Activated T-cell treated with anti-CD3 and anti-CD28 coated beads, Interleukin-2, amount 50 U/mL, for 24 hours (primary cell): ENCODE measurements at regions not wholly inside any gene's neighbourhood (a gene's known extent, or its start where the extent isn't known, plus 50 kb on each side); places are given as distances from the start of the nearest gene placed in this dataset.

ENCODE experiments used
- DNase-seq: peaks from one replicate; pipeline ENCODE4 v3.0.0-alpha.2; 2020
- H3K27ac Mint-ChIP-seq: 2 replicates; pipeline ENCODE4 v1.8.0; 2020; ENCODE audit warnings: mild to moderate bottlenecking, mixed read lengths
- H3K27me3 Mint-ChIP-seq: 2 replicates; pipeline ENCODE4 v1.8.0; 2020; ENCODE audit warnings: mixed read lengths
- H3K36me3 Mint-ChIP-seq: 2 replicates; pipeline ENCODE4 v1.8.0; 2020; ENCODE audit warnings: low read depth, mixed read lengths
- H3K4me1 Mint-ChIP-seq: 2 replicates; pipeline ENCODE4 v1.8.0; 2020; ENCODE audit warnings: low read depth, mixed read lengths
- H3K4me3 Mint-ChIP-seq: 2 replicates; pipeline ENCODE4 v1.8.0; 2020; ENCODE audit warnings: mild to moderate bottlenecking, moderate library complexity, mixed read lengths
- H3K9me3 Mint-ChIP-seq: 2 replicates; pipeline ENCODE4 v1.8.0; 2020; ENCODE audit warnings: mixed read lengths

DNA sequence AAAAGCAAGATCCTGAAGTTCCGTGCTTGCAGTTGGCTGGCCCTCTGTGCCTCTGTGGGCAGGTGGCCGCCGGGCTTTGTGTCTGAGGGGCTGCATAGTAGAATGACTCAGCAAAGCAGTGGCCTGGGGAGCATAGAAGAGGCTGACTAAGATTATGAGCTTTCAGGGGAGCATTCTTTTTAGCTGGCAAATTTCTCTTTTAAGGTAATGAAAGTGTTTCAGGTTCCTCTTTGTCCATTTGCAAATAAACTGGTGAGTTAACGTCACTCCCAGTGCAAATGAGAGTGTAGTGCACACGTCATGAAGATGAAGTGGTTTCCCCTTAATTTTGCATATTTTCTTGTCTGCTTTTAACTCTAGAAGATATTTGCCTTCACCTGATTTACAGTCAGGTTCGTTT lies 98.6 kb downstream of the BCL2L11 start:
- H3K27me3 Mint-ChIP-seq, result peaks cover 44% of the 10 kb centered on the region

DNA sequence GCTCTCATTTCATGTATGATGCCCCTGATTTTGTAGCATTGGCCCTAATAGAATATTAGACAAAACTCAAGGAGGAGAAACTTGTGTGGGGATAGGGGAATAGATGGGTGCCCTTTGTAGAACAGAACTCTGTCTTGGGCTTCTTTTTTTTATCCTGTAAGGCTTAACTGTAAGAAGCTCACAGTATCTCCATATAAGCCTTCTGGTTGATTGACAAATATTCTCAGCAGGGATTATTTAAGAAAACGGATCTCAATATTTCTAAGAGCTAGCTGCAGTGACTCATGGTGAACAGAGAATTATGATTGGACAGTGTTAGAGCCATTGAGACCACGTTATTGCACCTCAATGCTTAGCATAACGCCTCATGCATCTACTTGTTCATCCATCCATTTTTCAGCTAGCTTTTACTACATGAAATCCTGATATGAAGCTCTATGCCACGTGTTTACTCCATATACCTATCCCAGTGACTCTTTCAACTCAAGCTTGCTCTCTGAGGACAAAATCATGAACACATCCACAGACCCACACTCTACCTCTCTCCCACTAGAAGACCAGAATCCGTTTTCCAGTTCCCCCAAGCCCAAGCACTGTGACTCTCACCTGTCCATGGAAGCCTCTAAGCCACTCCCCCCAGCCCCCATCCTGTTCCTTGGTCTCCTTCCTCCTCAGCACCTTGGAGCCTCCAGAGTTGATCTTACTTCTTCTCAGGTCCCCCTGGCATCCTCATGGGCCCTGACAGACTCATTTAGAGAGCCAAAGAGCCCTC lies 99.2 kb downstream of the BCL2L11 start:
- no peak for DNase-seq
- Mint-ChIP-seq H3K27me3 (peaks cover 42% of the 10 kb centered on the region), H3K4me3 (no peak overlapping the region), H3K36me3 (peaks cover 2% of the 10 kb centered on the region), H3K4me1 (peaks cover 2% of the 10 kb centered on the region), H3K9me3 (peaks cover 8% of the 10 kb centered on the region), H3K27ac (no peak overlapping the region)

More for the DNA sequence above, 98.6 kb downstream of the BCL2L11 start:
- H3K27ac Mint-ChIP-seq, result no peak overlapping the region
- peaks cover 2% of the 10 kb centered on the region for H3K4me1 Mint-ChIP-seq
- H3K9me3 Mint-ChIP-seq, result peaks cover 14% of the 10 kb centered on the region
- no peak for DNase-seq
- H3K4me3 Mint-ChIP-seq, result no peak overlapping the region
- peaks cover 3% of the 10 kb centered on the region for H3K36me3 Mint-ChIP-seq

DNA sequence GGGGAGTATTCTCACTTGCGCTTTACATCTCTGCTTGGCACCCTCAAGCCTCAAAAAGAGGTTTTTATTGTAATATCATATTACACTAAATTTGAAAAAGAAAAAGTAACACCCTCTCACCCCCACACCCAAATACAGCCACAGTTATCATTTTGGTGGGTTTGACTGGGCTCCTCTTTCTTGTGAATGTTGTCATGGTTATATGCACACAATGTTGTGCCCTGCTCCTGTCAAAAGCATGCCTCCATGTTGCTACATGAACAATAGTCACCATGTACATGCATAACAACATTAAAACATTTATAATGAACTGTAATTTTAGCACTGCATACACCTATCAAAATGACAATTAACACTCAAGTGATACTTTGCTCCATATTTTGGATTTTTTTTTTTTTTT lies 100.2 kb downstream of the BCL2L11 start:
- Mint-ChIP-seq H3K9me3 (peaks cover 4% of the 10 kb centered on the region), H3K4me3 (no peak overlapping the region), H3K27me3 (peaks cover 47% of the 10 kb centered on the region)

DNA sequence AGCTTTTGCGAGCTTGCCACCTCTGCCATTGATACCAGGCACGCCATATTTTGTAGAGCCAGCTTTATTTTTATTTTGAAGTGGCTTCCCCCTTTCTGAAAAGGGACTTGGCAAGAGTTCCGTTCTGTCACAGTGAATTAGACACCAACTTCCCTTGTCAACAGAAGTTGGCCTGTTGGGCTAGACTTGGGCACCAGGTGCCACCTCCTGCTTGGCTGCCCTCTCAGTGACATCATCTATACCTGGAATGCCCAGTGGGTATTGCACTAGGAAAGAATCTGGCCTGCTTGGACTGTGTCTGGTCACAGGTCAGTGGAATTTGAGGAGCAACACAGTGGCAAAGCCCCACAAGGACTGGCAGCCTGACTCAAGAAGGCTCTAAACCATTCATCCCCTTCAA lies 101.0 kb downstream of the BCL2L11 start:
- Mint-ChIP-seq H3K36me3 (no peaks in the 10 kb centered on the region), H3K27me3 (peaks cover 50% of the 10 kb centered on the region), H3K4me1 (peaks cover 3% of the 10 kb centered on the region), H3K4me3 (no peak overlapping the region), H3K9me3 (peaks cover 4% of the 10 kb centered on the region), H3K27ac (no peak overlapping the region)
- no peak for DNase-seq

More for the DNA sequence above, 100.2 kb downstream of the BCL2L11 start:
- Mint-ChIP-seq H3K4me1 (peaks cover 2% of the 10 kb centered on the region), H3K27ac (no peak overlapping the region), H3K36me3 (no peaks in the 10 kb centered on the region)
- no peak for DNase-seq

DNA sequence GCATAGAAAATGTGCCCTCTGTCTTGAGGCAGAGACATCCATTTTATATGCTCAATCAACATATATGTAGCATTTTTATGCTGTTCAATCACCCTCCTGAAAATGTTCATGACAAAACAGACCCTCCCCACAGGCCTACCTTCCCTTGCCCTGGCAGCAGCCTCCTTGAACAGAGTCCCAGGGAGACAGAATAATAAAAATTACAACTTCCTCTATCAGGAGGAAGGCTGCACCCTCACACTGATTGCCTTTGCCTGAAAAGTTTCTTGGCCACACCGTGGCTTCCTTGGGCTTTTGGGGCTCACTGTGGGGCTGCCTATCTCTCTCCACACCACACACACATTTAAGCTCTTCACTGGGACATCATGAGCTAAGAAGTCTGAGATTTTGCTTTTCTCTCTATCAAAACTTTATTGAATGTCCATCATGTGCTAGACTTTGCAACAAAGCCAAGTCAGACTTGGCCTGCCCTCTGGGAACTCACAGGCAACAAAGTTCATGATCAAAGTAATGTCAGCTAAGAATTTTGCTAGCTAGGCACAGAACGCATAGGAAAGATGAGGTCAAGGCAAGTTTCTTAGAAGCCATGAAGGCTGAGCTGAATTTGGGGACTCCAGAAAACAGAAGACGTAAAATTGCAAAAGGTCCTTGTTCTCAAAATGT lies 101.6 kb downstream of the BCL2L11 start:
- Mint-ChIP-seq H3K27me3 (peaks cover 53% of the 10 kb centered on the region), H3K9me3 (peaks cover 4% of the 10 kb centered on the region), H3K27ac (no peak overlapping the region), H3K36me3 (no peaks in the 10 kb centered on the region), H3K4me3 (no peak overlapping the region), H3K4me1 (peaks cover 8% of the 10 kb centered on the region)
- DNase-seq, result no peak

DNA sequence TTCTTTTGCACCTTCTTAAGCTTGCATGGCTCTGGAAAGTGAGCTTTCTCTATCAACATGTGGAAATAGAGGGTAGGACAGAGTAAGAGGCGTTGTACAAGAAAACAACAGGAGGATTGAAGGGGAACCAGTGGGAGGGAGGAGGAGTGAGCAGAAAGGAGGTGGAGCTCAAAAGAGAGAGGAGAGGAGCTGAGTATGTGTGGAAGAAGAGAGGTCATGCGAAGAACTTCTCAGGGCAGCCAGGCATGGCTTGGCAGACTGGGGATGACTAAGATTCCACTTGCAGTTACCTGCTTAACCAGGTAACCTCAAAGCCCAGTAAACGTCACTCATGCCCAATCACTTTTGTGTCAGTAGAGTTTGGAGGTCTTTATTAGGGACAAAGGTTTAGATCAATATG lies 105.1 kb downstream of the BCL2L11 start:
- Mint-ChIP-seq H3K4me1 (peaks cover 6% of the 10 kb centered on the region), H3K27ac (no peak overlapping the region), H3K27me3 (peaks cover 46% of the 10 kb centered on the region), H3K36me3 (no peaks in the 10 kb centered on the region), H3K4me3 (no peak overlapping the region), H3K9me3 (peaks cover 13% of the 10 kb centered on the region)
- no peak for DNase-seq

DNA sequence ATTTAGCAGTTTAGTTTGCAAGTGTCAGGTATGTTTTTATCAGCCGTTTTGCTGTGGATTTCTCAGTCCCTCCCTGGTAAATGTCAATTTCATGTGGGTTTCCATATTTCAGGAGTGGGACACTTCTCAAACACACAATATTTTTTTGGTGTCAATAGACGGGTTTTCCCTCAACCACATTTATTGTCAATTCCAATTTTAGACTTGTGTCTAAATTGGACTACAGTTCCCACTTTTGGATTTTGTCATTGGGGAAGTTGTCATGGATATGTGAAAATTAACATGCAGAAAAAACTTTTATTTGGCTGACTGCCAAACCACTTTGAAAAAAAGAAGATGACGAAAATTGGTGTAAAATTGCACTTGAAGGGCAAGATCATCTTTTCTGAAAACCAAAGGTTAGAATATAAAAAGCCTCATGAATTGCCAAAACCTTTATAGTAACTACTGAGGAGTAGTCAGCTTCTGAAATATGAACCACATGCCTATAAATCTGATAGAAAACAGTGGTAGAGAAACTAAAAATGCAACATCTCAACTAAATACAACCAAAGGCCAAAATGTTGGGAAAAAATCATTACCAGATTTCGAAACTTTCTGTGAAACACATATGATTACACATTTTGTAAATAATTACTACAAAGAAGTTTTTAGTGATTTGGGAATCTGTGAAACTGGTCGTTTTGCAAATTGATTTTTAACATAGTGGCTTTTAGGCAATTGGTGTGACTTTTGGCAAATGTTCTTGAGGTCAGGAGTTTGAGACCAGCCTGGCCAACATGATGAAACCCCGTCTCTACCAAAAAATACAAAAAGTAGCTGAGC lies 106.4 kb downstream of the BCL2L11 start:
- H3K36me3 Mint-ChIP-seq, result no peaks in the 10 kb centered on the region
- peaks cover 6% of the 10 kb centered on the region for H3K4me1 Mint-ChIP-seq
- H3K4me3 Mint-ChIP-seq, result no peak overlapping the region
- no peak for DNase-seq
- peaks cover 34% of the 10 kb centered on the region for H3K27me3 Mint-ChIP-seq
- peaks cover 13% of the 10 kb centered on the region for H3K9me3 Mint-ChIP-seq
- H3K27ac Mint-ChIP-seq, result no peak overlapping the region

DNA sequence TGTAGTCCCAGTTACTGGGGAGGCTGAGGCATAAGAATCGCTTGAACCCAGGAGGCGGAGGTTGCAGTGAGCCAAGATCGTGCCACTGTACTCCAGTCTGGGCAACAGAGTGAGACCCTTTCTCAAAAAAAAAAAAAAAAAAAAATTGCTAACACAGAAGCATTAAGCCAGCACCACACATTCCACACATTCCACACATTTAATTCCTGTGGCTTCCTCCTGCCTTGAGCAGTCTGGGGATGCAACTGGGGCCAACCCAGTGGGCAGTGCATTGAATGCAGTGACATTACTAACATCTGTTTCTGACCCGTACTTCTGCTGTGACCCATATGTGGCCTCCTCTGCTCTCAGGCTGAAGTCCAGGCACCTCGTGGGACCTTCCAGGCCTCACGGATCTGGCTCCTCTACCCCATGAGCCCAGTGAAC lies 107.0 kb downstream of the BCL2L11 start:
- no peak overlapping the region for H3K27ac Mint-ChIP-seq

DNA sequence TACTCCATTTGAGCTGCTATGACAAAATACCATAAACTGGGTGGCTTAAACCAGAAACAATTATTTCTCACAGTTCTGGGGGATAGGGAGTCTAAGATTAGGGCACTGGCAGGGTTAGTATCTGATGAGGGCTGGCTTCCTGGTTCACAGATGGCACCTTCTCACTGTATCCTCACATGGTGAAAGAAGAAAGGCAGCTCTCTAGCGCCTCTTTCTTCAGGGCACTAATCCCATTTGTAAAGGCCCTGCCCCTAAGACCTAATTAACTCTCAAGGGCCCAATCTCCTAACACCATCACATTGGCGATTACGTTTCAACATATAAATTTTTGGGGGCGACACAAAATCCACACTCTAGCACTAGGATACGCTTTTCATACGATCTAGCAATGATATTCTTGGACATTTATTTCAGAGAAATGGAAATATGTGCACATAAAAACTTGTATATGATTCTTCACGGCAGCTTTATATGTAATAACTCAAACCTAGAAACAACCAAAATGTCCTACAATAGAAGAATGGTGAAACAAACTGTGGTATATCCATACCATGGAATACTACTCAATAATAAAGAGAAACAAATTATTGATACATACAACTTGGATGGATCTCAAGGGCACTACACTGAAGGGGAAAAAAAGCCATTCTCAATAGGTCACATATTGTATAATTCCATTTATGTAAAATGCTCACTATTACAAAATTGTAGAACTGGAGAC lies 111.0 kb downstream of the BCL2L11 start:
- H3K4me1 Mint-ChIP-seq, result peaks cover 5% of the 10 kb centered on the region
- H3K9me3 Mint-ChIP-seq, result peaks cover 8% of the 10 kb centered on the region
- DNase-seq, result no peak
- H3K27ac Mint-ChIP-seq, result no peak overlapping the region
- no peak overlapping the region for H3K4me3 Mint-ChIP-seq
- H3K27me3 Mint-ChIP-seq, result peaks cover 12% of the 10 kb centered on the region
- H3K36me3 Mint-ChIP-seq, result no peaks in the 10 kb centered on the region

More for the DNA sequence above, 107.0 kb downstream of the BCL2L11 start:
- Mint-ChIP-seq H3K36me3 (no peaks in the 10 kb centered on the region), H3K9me3 (peaks cover 12% of the 10 kb centered on the region), H3K27me3 (peaks cover 28% of the 10 kb centered on the region), H3K4me3 (no peak overlapping the region), H3K4me1 (peaks cover 6% of the 10 kb centered on the region)
- DNase-seq, result no peak

DNA sequence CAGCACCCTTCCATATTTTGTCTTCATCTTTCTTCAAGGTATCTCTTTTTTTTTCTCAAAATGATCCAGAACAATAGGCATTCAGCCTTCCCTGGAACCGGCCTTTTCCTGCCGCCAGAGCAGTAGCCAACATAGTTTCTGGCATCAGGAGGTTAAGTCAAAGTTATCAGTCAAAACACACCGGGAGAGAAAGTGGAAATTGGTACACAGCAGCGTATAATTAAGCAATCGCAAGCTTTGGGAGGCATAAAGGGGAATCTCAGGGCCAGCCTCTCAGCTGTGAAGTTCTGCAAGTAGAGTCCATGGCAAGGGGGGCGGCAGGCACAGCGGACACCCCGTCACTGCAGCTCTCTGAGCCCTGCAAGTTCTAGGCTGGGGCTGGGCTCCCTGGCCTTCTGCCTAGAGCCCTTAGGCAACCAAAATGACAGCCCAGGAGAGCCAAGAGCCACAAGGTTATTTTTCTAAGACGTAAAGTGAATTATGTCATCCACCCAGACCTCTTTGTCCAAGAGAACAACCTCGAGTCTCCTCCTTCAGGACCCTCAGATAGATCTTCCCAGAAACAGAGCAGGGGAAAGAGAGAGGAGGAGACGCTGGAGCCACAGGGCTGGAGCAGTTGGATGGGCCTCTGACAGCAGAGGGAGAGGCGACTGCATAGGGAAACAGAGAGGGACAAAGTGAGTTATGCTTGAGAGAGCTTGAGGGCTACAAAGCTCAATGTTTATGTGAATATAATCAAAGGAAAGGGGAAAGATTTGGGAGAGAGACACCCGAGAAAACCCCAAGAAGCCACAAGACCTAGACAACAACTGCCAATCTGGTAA lies 114.7 kb downstream of the BCL2L11 start:
- Mint-ChIP-seq H3K4me1 (no peaks in the 10 kb centered on the region), H3K27me3 (no peaks in the 10 kb centered on the region), H3K27ac (no peak overlapping the region), H3K36me3 (no peaks in the 10 kb centered on the region), H3K4me3 (no peak overlapping the region), H3K9me3 (no peaks in the 10 kb centered on the region)
- DNase-seq, result no peak

DNA sequence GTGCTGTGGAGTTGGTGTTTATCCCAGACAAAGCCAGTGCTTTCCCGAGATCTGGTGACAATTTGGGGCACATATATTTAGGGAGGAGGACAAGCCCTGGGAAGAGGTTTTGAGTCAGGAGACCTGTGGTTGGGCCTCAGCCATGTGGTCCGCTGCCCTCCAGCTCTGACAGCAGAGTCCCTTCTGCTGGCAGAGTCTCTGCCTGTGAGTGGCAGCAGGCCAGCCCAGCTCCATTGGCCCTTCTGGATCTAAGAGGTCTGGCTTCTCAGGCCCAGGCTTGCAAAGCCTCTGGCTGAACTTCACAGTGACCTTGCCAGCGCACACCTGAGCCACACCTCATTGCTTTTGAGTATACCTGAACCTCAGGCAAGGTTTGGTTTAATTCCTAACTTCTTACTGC lies 115.3 kb downstream of the BCL2L11 start:
- H3K27me3 Mint-ChIP-seq, result no peaks in the 10 kb centered on the region
- H3K4me1 Mint-ChIP-seq, result no peaks in the 10 kb centered on the region
- no peaks in the 10 kb centered on the region for H3K36me3 Mint-ChIP-seq

DNA sequence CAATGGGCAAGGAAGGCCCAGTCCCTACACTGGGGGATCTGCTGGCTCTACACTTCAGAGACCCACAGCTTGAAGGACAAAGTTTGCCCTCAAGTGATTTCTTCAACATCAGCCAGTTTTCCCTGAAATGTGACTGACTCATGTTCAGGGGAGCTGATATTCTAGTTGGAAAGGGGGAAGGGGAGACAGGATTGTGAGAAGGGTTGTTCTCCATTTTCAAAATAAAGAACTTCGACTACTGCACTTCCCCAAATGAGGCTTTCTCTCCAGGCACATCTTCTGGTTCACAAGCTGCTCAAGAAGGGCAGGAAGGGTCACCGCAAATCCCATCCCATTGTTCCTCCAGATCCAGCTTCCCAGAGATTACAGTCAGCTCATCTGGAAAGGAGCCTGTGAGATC lies 117.6 kb downstream of the BCL2L11 start:
- Mint-ChIP-seq H3K9me3 (no peaks in the 10 kb centered on the region), H3K4me3 (no peak overlapping the region), H3K27me3 (no peaks in the 10 kb centered on the region), H3K36me3 (no peaks in the 10 kb centered on the region), H3K27ac (no peak overlapping the region), H3K4me1 (no peaks in the 10 kb centered on the region)
- no peak for DNase-seq

More for the DNA sequence above, 115.3 kb downstream of the BCL2L11 start:
- DNase-seq, result no peak
- H3K4me3 Mint-ChIP-seq, result no peak overlapping the region
- H3K27ac Mint-ChIP-seq, result no peak overlapping the region
- no peaks in the 10 kb centered on the region for H3K9me3 Mint-ChIP-seq

DNA sequence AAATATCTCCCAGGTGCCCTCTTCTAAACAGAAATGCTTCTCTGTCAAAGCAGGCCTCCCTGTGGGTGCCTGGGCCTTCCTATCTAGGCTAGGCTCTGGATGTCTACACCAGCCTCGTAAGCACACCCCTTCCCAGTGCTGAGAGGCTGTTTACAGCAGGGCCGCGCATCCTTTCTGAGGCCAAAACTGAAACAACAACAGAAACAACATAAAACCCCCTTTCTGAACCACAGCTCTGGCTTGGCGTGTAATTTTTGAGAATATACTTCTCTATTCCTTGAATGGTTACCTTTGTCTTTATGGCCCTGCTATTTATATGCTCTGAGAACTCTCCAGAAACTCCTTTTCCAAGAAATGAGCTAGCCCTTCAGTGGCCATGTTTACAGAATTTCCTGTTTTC lies 118.4 kb downstream of the BCL2L11 start:
- no peaks in the 10 kb centered on the region for H3K27me3 Mint-ChIP-seq
- no peak overlapping the region for H3K4me3 Mint-ChIP-seq
- no peak overlapping the region for H3K27ac Mint-ChIP-seq
- H3K36me3 Mint-ChIP-seq, result no peaks in the 10 kb centered on the region
- no peaks in the 10 kb centered on the region for H3K9me3 Mint-ChIP-seq
- no peak for DNase-seq
- H3K4me1 Mint-ChIP-seq, result no peaks in the 10 kb centered on the region
